ENCODE measurements at regions not wholly inside any gene's neighbourhood (a gene's known extent, or its start where the extent isn't known, plus 50 kb on each side); places are given as distances from the start of the nearest gene placed in this dataset.

- CTCF ChIA-PET: interaction anchor here (0.9 to 4.0 kb wide), 11 partner anchors 8 to 252 kb away, joined by 3 to 35 read pairs (median 6); no protein-coding TSS in a partner anchor
- in situ Hi-C loops (cut with MboI) (loop anchor here (10.0 kb wide), 1 partner anchor 170 kb away; no protein-coding TSS in a partner anchor), intact Hi-C loops (cut with micrococcal nuclease; ENCODE audit: unreplicated experiment) (loop anchor here (2.0 kb wide), 1 partner anchor 242 kb away; no protein-coding TSS in a partner anchor)
- TF ChIP-seq NR2C1 (IDR thresholded peaks at IDR 0.05): no peak
- TF ChIP-seq SUZ12 (IDR thresholded peaks at IDR 0.05; ENCODE audit: unreplicated experiment): no peak
- no peak for TF ChIP-seq CHD2 (IDR thresholded peaks at IDR 0.05; ENCODE audit: borderline replicate concordance, low read depth, low read length)
- POLR2A ChIA-PET: no interaction called here
- RAD21 ChIA-PET (ENCODE audit: unreplicated experiment): interaction anchor here (1.5 to 3.3 kb wide), 3 partner anchors 23 to 252 kb away, joined by 4 to 14 read pairs (median 8); no protein-coding TSS in a partner anchor
- DNase-seq (ENCODE audit: low read depth, low spot score) (no peak), FAIRE-seq (no peak), ATAC-seq (no peak)
- no peaks in the 10 kb centered on the region for H4K20me1 ChIP-seq (ENCODE audit: control insufficient read depth, insufficient read depth)
- 24% methylated on average over 4 of the region's 4 CpGs for WGBS (ENCODE audit: insufficient coverage, insufficient replicate concordance, low lambda C conversion rate, missing lambda C conversion rate)
- no peaks in the 10 kb centered on the region for H3K27me3 ChIP-seq (replicated peaks in 1 of 2; ENCODE audit: control insufficient read depth in 2 of 2, insufficient read depth in 2 of 2, low read length in 1 of 2)
- no peaks in the 10 kb centered on the region; the same call in 2 of the 3 replicates for H3K9me3 ChIP-seq (replicated peaks; ENCODE audit: control insufficient read depth, insufficient read depth, low read length)
- H3K36me3 ChIP-seq (ENCODE audit: control insufficient read depth in 2 of 2, insufficient read depth in 2 of 2, low read length in 1 of 2): no peaks in the 10 kb centered on the region
- H3K79me2 ChIP-seq (ENCODE audit: control insufficient read depth, insufficient read depth, low read length): no peaks in the 10 kb centered on the region
- H3K4me3 ChIP-seq: no peak overlapping the region
- BruUV-seq (replicated peaks): no TSS peak
- no peak overlapping the region for H2AFZ ChIP-seq (ENCODE audit: control insufficient read depth, low read depth, low read length)
- no peak overlapping the region for H3K9ac ChIP-seq (ENCODE audit: control insufficient read depth, insufficient read depth, low read length)
- SMC1A ChIA-PET (ENCODE audit: uncharacterized antibody, unreplicated experiment): interaction anchor here (1.2 to 1.3 kb wide), 2 partner anchors 22 to 171 kb away, joined by 4 read pairs; no protein-coding TSS in a partner anchor
- H3K27ac ChIP-seq (ENCODE audit: control insufficient read depth, insufficient read depth): no peak overlapping the region
- H3K4me2 ChIP-seq (ENCODE audit: control insufficient read depth, insufficient read depth): no peak overlapping the region
- no peaks in the 10 kb centered on the region for H3K4me1 ChIP-seq (ENCODE audit: control insufficient read depth, insufficient read depth, low read length)
These were observed 104.5 kb upstream of the QRFPR start for GRCh38 chr4:121485190-121485804.

- POLR2A ChIA-PET: interaction anchor here (0.6 kb wide), 1 partner anchor 700 kb away, joined by 5 read pairs; no protein-coding TSS in a partner anchor
- peak; percentile 23 for FAIRE-seq
- in situ Hi-C loops (cut with MboI): loop anchor here (5.0 to 10.0 kb wide), 2 partner anchors 170 to 243 kb away; no protein-coding TSS in a partner anchor
- TF ChIP-seq PAX8 (IDR thresholded peaks at IDR 0.05) (no peak), FOXM1 (IDR thresholded peaks at IDR 0.05; ENCODE audit: low read depth, low read length) (no peak), HDAC6 (IDR thresholded peaks at IDR 0.05; ENCODE audit: unreplicated experiment) (no peak), RAD21 (IDR thresholded peaks at IDR 0.05; ENCODE audit: insufficient read depth, low read depth, low read length) (peak; percentile 73), CBX3 (IDR thresholded peaks at IDR 0.05; ENCODE audit: borderline replicate concordance, low read depth) (no peak), SMC3 (IDR thresholded peaks at IDR 0.05; ENCODE audit: borderline replicate concordance, low read length) (peak; percentile 67; the same call in 1 of the 2 replicates), CTCF (IDR thresholded peaks at IDR 0.05 in 2 of 3, conservative IDR thresholded peaks at IDR 0.05 in 1 of 3; ENCODE audit: control insufficient read depth in 2 of 3, extremely low read depth in 1 of 3, insufficient read depth in 1 of 3, low read depth in 3 of 3, low read length in 3 of 3) (peak; percentile 72 to 83 (median 81))
These were observed 103.8 kb upstream of the QRFPR start for GRCh38 chr4:121484633-121485032.

More at GRCh38 chr4:121484633-121485032, 103.8 kb upstream of the QRFPR start:
- DNase-seq (ENCODE audit: low read depth, low spot score): no peak
- ATAC-seq: peak; percentile 97
- no peak overlapping the region for H3K4me2 ChIP-seq (ENCODE audit: control insufficient read depth, insufficient read depth)
- H2AFZ ChIP-seq (ENCODE audit: control insufficient read depth, low read depth, low read length): no peak overlapping the region
- CTCF ChIA-PET: interaction anchor here (0.9 to 4.0 kb wide), 14 partner anchors 9 to 252 kb away, joined by 3 to 35 read pairs (median 6); no protein-coding TSS in a partner anchor
- BruUV-seq (replicated peaks): no TSS peak
- no peaks in the 10 kb centered on the region for H3K4me1 ChIP-seq (ENCODE audit: control insufficient read depth, insufficient read depth, low read length)
- 6% methylated on average over 1 of the region's 1 CpG for WGBS (ENCODE audit: insufficient coverage, insufficient replicate concordance, low lambda C conversion rate, missing lambda C conversion rate)
- no peak overlapping the region for H3K4me3 ChIP-seq
- H3K79me2 ChIP-seq (ENCODE audit: control insufficient read depth, insufficient read depth, low read length): no peaks in the 10 kb centered on the region
- no peaks in the 10 kb centered on the region for H4K20me1 ChIP-seq (ENCODE audit: control insufficient read depth, insufficient read depth)
- H3K36me3 ChIP-seq (ENCODE audit: control insufficient read depth in 2 of 2, insufficient read depth in 2 of 2, low read length in 1 of 2): no peaks in the 10 kb centered on the region
- H3K27me3 ChIP-seq (replicated peaks in 1 of 2; ENCODE audit: control insufficient read depth in 2 of 2, insufficient read depth in 2 of 2, low read length in 1 of 2): no peaks in the 10 kb centered on the region
- RAD21 ChIA-PET (ENCODE audit: unreplicated experiment): interaction anchor here (1.5 to 3.3 kb wide), 3 partner anchors 22 to 253 kb away, joined by 4 to 14 read pairs (median 8); no protein-coding TSS in a partner anchor
- no peaks in the 10 kb centered on the region; the same call in 2 of the 3 replicates for H3K9me3 ChIP-seq (replicated peaks; ENCODE audit: control insufficient read depth, insufficient read depth, low read length)
- H3K27ac ChIP-seq (ENCODE audit: control insufficient read depth, insufficient read depth): no peak overlapping the region
- SMC1A ChIA-PET (ENCODE audit: uncharacterized antibody, unreplicated experiment): interaction anchor here (0.8 to 1.3 kb wide), 4 partner anchors 22 to 171 kb away, joined by 3 to 7 read pairs (median 4); no protein-coding TSS in a partner anchor
- no peak overlapping the region for H3K9ac ChIP-seq (ENCODE audit: control insufficient read depth, insufficient read depth, low read length)
- intact Hi-C loops (cut with micrococcal nuclease; ENCODE audit: unreplicated experiment): loop anchor here (1.0 to 2.0 kb wide), 2 partner anchors 172 to 242 kb away; no protein-coding TSS in a partner anchor

Measured in GM12878 (cell line).